Stomach smooth muscle (tissue), 2 donors: ENCODE measurements at regions not wholly inside any gene's neighbourhood (a gene's known extent, or its start where the extent isn't known, plus 50 kb on each side); places are given as distances from the start of the nearest gene placed in this dataset.

ENCODE experiments used
- H3K27ac ChIP-seq: one replicate; pipeline ENCODE4 v1.7.0; 2013; ENCODE audit warnings: mild to moderate bottlenecking, low read length, inconsistent platforms
- H3K27me3 ChIP-seq, 2 donors: one replicate each; pipeline ENCODE4 v1.7.0; 2013; ENCODE audit warnings: low read length in 2 of 2; ENCODE audit not compliant: insufficient read depth in 2 of 2, control insufficient read depth in 1 of 2
- H3K36me3 ChIP-seq, 2 donors: one replicate each; pipeline ENCODE4 v1.7.0; 2013; ENCODE audit warnings: low read length in 2 of 2; ENCODE audit not compliant: control insufficient read depth in 2 of 2, insufficient read depth in 2 of 2
- H3K4me1 ChIP-seq: one replicate; pipeline ENCODE4 v1.7.0; 2013; ENCODE audit warnings: low read length; ENCODE audit not compliant: control insufficient read depth, insufficient read depth
- H3K4me3 ChIP-seq, 2 donors: one replicate each; pipeline ENCODE4 v1.7.0; 2013; ENCODE audit warnings: low read length in 2 of 2
- H3K9ac ChIP-seq, 2 donors: one replicate each; pipeline ENCODE4 v1.7.0; 2013; ENCODE audit warnings: low read length in 2 of 2, mild to moderate bottlenecking in 1 of 2
- H3K9me3 ChIP-seq, 2 donors: one replicate each; pipeline ENCODE4 v1.7.0; 2013; ENCODE audit warnings: low read length in 2 of 2; ENCODE audit not compliant: control insufficient read depth in 2 of 2
- donor health status: healthy.
- donor health status: Pancreatic carcinoma.

- H3K27me3 ChIP-seq: peaks cover 2 to 3% of the 10 kb centered on the region in 2 donors
Observed at GRCh38 chr5:2461701-2462691, 289.5 kb downstream of the IRX2 start.

GRCh38 chr5:2460098-2460497, 291.4 kb downstream of the IRX2 start:
- no peak overlapping the region for H3K4me3 ChIP-seq
- H3K27me3 ChIP-seq: peaks cover 2 to 3% of the 10 kb centered on the region in 2 donors
- no peaks in the 10 kb centered on the region for H3K36me3 ChIP-seq
- H3K27ac ChIP-seq: no peak overlapping the region
- no peak overlapping the region for H3K9ac ChIP-seq
- no peaks in the 10 kb centered on the region for H3K9me3 ChIP-seq
- no peaks in the 10 kb centered on the region for H3K4me1 ChIP-seq

More at GRCh38 chr5:2461701-2462691, 289.5 kb downstream of the IRX2 start:
- Histone ChIP-seq H3K9ac (no peak overlapping the region), H3K9me3 (no peaks in the 10 kb centered on the region), H3K27ac (no peak overlapping the region), H3K4me1 (no peaks in the 10 kb centered on the region), H3K4me3 (no peak overlapping the region), H3K36me3 (no peaks in the 10 kb centered on the region)

GRCh38 chr5:2459251-2459650, 292.2 kb downstream of the IRX2 start:
- Histone ChIP-seq H3K9me3 (no peaks in the 10 kb centered on the region), H3K27ac (no peak overlapping the region), H3K27me3 (peaks cover 0 to 3% of the 10 kb centered on the region in 2 donors), H3K36me3 (no peaks in the 10 kb centered on the region), H3K4me1 (no peaks in the 10 kb centered on the region), H3K4me3 (no peak overlapping the region), H3K9ac (no peak overlapping the region)

GRCh38 chr5:2455878-2456277, 295.6 kb downstream of the IRX2 start:
- Histone ChIP-seq H3K9ac (no peak overlapping the region), H3K27me3 (peaks cover 0 to 3% of the 10 kb centered on the region in 2 donors), H3K36me3 (no peaks in the 10 kb centered on the region), H3K4me1 (no peaks in the 10 kb centered on the region), H3K9me3 (no peaks in the 10 kb centered on the region), H3K27ac (no peak overlapping the region), H3K4me3 (no peak overlapping the region)

GRCh38 chr5:2454876-2455275, 296.6 kb downstream of the IRX2 start:
- no peak overlapping the region for H3K4me3 ChIP-seq
- H3K9me3 ChIP-seq: no peaks in the 10 kb centered on the region
- no peaks in the 10 kb centered on the region for H3K36me3 ChIP-seq
- no peak overlapping the region for H3K9ac ChIP-seq
- no peak overlapping the region for H3K27ac ChIP-seq
- H3K4me1 ChIP-seq: no peaks in the 10 kb centered on the region
- H3K27me3 ChIP-seq: no peaks in the 10 kb centered on the region

GRCh38 chr5:2453781-2454180, 297.7 kb downstream of the IRX2 start:
- H3K27me3 ChIP-seq: no peaks in the 10 kb centered on the region
- no peaks in the 10 kb centered on the region for H3K4me1 ChIP-seq
- no peak overlapping the region for H3K9ac ChIP-seq
- no peaks in the 10 kb centered on the region for H3K36me3 ChIP-seq
- H3K4me3 ChIP-seq: no peak overlapping the region
- no peaks in the 10 kb centered on the region for H3K9me3 ChIP-seq
- H3K27ac ChIP-seq: no peak overlapping the region

- Histone ChIP-seq H3K9ac (no peak overlapping the region), H3K4me1 (no peaks in the 10 kb centered on the region), H3K36me3 (no peaks in the 10 kb centered on the region), H3K9me3 (no peaks in the 10 kb centered on the region), H3K27me3 (no peaks in the 10 kb centered on the region), H3K4me3 (no peak overlapping the region), H3K27ac (no peak overlapping the region)
Observed at GRCh38 chr5:2451100-2451499, 300.4 kb downstream of the IRX2 start.

GRCh38 chr5:2442496-2443354, 308.8 kb downstream of the IRX2 start:
- H3K4me1 ChIP-seq: no peaks in the 10 kb centered on the region
- H3K36me3 ChIP-seq: no peaks in the 10 kb centered on the region
- H3K27ac ChIP-seq: no peak overlapping the region
- no peak overlapping the region for H3K4me3 ChIP-seq
- H3K27me3 ChIP-seq: peaks cover 0 to 2% of the 10 kb centered on the region in 2 donors
- H3K9me3 ChIP-seq: peaks cover 3% of the 10 kb centered on the region in 2 donors
- no peak overlapping the region for H3K9ac ChIP-seq

GRCh38 chr5:2441495-2442180, 309.8 kb downstream of the IRX2 start:
- Histone ChIP-seq H3K27ac (no peak overlapping the region), H3K4me1 (no peaks in the 10 kb centered on the region), H3K36me3 (no peaks in the 10 kb centered on the region), H3K9me3 (peaks cover 3% of the 10 kb centered on the region in 2 donors), H3K4me3 (no peak overlapping the region), H3K9ac (no peak overlapping the region), H3K27me3 (peaks cover 0 to 2% of the 10 kb centered on the region in 2 donors)

GRCh38 chr5:2439608-2440007, 311.9 kb downstream of the IRX2 start:
- peaks cover 3% of the 10 kb centered on the region in 2 donors for H3K9me3 ChIP-seq
- no peak overlapping the region for H3K4me3 ChIP-seq
- no peaks in the 10 kb centered on the region for H3K36me3 ChIP-seq
- no peak overlapping the region for H3K9ac ChIP-seq
- H3K4me1 ChIP-seq: no peaks in the 10 kb centered on the region
- H3K27ac ChIP-seq: no peak overlapping the region
- peaks cover 0 to 2% of the 10 kb centered on the region in 2 donors for H3K27me3 ChIP-seq
